ENCODE measurements at regions not wholly inside any gene's neighbourhood (a gene's known extent, or its start where the extent isn't known, plus 50 kb on each side); places are given as distances from the start of the nearest gene placed in this dataset.
A peak's percentile ranks its signal among the peaks of the same experiment; 100 is the strongest.

DNA sequence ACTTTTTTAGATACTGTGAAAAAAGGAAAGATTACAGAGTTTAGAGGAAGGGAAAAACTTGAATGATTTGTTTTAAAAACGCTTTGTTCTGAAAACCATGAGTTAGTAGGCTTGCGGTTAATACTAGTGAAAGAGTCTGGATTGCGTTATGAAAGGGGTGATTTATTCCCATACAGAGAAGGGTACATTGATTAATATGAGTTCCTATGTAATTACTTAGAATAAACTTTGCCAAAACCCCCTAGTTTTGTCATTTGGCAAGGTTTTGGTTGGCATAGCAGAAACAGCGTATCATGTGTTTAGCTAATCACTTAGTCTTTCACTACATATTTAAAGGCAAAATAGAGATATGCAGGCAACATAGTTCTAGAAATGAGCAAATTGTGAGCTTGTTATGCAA, 91.2 kb upstream of the POT1 start:
- ChIA-PET POLR2A (no interaction called here), CTCF (no interaction called here)
- WGBS (ENCODE audit: insufficient coverage), result no CpG with 5 or more reads among the region's 4 CpGs
- Histone ChIP-seq H3K9me3 (ENCODE audit: control extremely low read depth in 1 of 5, control insufficient read depth in 4 of 5, insufficient read depth in 2 of 5, low read depth in 1 of 5, low read length in 4 of 5) (no peaks in the 10 kb centered on the region), H3K4me3 (ENCODE audit: control insufficient read depth in 1 of 7, extremely low read depth in 1 of 7, insufficient read depth in 4 of 7, low read depth in 2 of 7, low read length in 6 of 7) (no peak overlapping the region), H3K36me3 (ENCODE audit: control insufficient read depth in 4 of 4, insufficient read depth in 4 of 4, low read length in 3 of 4) (no peaks in the 10 kb centered on the region), H3K27me3 (replicated peaks in 2 of 5; ENCODE audit: control insufficient read depth in 4 of 5, insufficient read depth in 5 of 5, low read length in 4 of 5) (no peaks in the 10 kb centered on the region), H3K4me1 (ENCODE audit: control extremely low read depth in 1 of 4, control insufficient read depth in 4 of 4, insufficient read depth in 4 of 4, low read length in 3 of 4) (no peaks in the 10 kb centered on the region), H3K27ac (ENCODE audit: insufficient read depth in 1 of 2, low read depth in 1 of 2, low read length in 2 of 2, poor library complexity in 1 of 2, severe bottlenecking in 2 of 2) (no peak overlapping the region)
- DNase-seq, result no peak

DNA sequence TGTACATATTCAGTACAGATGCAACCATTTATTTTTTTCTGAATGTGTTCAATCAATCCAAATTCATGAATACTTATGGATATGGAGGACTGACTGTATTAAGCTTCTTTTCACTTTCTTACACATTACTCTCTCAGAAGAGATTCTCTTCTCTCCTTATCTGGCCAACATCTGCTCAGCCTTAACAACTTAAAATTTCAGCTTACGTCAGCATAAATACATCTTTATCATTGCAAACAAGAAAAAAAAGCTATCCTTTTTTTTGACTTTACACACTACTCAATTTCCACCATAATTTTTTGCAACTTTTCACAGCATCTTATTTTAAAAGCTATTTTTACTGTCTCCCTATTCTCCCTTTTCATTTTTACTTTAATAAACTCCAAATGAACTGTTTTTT, 80.9 kb upstream of the POT1 start:
- H3K27ac ChIP-seq (ENCODE audit: insufficient read depth in 1 of 2, low read depth in 1 of 2, low read length in 2 of 2, poor library complexity in 1 of 2, severe bottlenecking in 2 of 2), result no peak overlapping the region
- H3K4me1 ChIP-seq (ENCODE audit: control extremely low read depth in 1 of 4, control insufficient read depth in 4 of 4, insufficient read depth in 4 of 4, low read length in 3 of 4), result no peaks in the 10 kb centered on the region
- DNase-seq, result no peak
- ChIA-PET POLR2A (no interaction called here), CTCF (no interaction called here)
- no peaks in the 10 kb centered on the region for H3K27me3 ChIP-seq (replicated peaks in 2 of 5; ENCODE audit: control insufficient read depth in 4 of 5, insufficient read depth in 5 of 5, low read length in 4 of 5)
- no peaks in the 10 kb centered on the region for H3K36me3 ChIP-seq (ENCODE audit: control insufficient read depth in 4 of 4, insufficient read depth in 4 of 4, low read length in 3 of 4)
- 100% methylated on average over 1 of the region's 1 CpG for WGBS (ENCODE audit: insufficient coverage)
- H3K9me3 ChIP-seq (ENCODE audit: control extremely low read depth in 1 of 5, control insufficient read depth in 4 of 5, insufficient read depth in 2 of 5, low read depth in 1 of 5, low read length in 4 of 5), result no peaks in the 10 kb centered on the region
- no peak overlapping the region for H3K4me3 ChIP-seq (ENCODE audit: control insufficient read depth in 1 of 7, extremely low read depth in 1 of 7, insufficient read depth in 4 of 7, low read depth in 2 of 7, low read length in 6 of 7)

DNA sequence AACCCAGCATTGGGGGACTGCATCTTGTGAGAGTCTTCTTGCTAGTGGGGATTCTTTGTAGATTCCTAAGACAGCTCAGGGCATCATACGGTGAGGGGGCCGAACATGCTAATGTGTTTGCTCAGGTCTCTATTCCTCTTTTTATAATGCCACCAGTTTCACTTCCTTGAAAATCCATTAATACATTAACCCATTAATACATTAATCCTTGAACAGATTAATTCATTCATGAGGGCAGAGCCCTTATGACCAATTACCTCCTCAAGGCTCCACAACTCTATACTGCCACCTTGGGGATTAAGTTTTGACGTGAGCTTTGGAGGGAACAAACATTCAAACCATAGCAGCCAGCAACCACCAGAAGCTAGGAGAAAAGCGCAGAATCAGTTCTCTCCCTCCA, 67.2 kb upstream of the POT1 start:
- no peaks in the 10 kb centered on the region for H3K36me3 ChIP-seq (ENCODE audit: control insufficient read depth in 4 of 4, insufficient read depth in 4 of 4, low read length in 3 of 4)
- POLR2A ChIA-PET, result no interaction called here
- peak in 1 of 3 donors; percentile 3 for DNase-seq
- H3K4me1 ChIP-seq (ENCODE audit: control extremely low read depth in 1 of 4, control insufficient read depth in 4 of 4, insufficient read depth in 4 of 4, low read length in 3 of 4), result no peaks in the 10 kb centered on the region
- no CpG with 5 or more reads among the region's 4 CpGs for WGBS (ENCODE audit: insufficient coverage)
- no peak overlapping the region for H3K4me3 ChIP-seq (ENCODE audit: control insufficient read depth in 1 of 7, extremely low read depth in 1 of 7, insufficient read depth in 4 of 7, low read depth in 2 of 7, low read length in 6 of 7)
- H3K27ac ChIP-seq (ENCODE audit: insufficient read depth in 1 of 2, low read depth in 1 of 2, low read length in 2 of 2, poor library complexity in 1 of 2, severe bottlenecking in 2 of 2), result no peak overlapping the region
- no peaks in the 10 kb centered on the region for H3K27me3 ChIP-seq (replicated peaks in 2 of 5; ENCODE audit: control insufficient read depth in 4 of 5, insufficient read depth in 5 of 5, low read length in 4 of 5)
- CTCF ChIA-PET, result no interaction called here
- no peaks in the 10 kb centered on the region for H3K9me3 ChIP-seq (ENCODE audit: control extremely low read depth in 1 of 5, control insufficient read depth in 4 of 5, insufficient read depth in 2 of 5, low read depth in 1 of 5, low read length in 4 of 5)

- H3K4me1 ChIP-seq (ENCODE audit: control extremely low read depth in 1 of 4, control insufficient read depth in 4 of 4, insufficient read depth in 4 of 4, low read length in 3 of 4), result no peaks in the 10 kb centered on the region
- 90% methylated on average over 4 of the region's 4 CpGs for WGBS (ENCODE audit: insufficient coverage)
- POLR2A ChIA-PET, result no interaction called here
- H3K4me3 ChIP-seq (ENCODE audit: control insufficient read depth in 1 of 7, extremely low read depth in 1 of 7, insufficient read depth in 4 of 7, low read depth in 2 of 7, low read length in 6 of 7), result no peak overlapping the region
- DNase-seq, result no peak
- peak overlapping the region in 1 of 2 experiments; percentile 46 for H3K27ac ChIP-seq (ENCODE audit: insufficient read depth in 1 of 2, low read depth in 1 of 2, low read length in 2 of 2, poor library complexity in 1 of 2, severe bottlenecking in 2 of 2)
- H3K36me3 ChIP-seq (ENCODE audit: control insufficient read depth in 4 of 4, insufficient read depth in 4 of 4, low read length in 3 of 4), result no peaks in the 10 kb centered on the region
- H3K9me3 ChIP-seq (ENCODE audit: control extremely low read depth in 1 of 5, control insufficient read depth in 4 of 5, insufficient read depth in 2 of 5, low read depth in 1 of 5, low read length in 4 of 5), result no peaks in the 10 kb centered on the region
- no peaks in the 10 kb centered on the region for H3K27me3 ChIP-seq (replicated peaks in 2 of 5; ENCODE audit: control insufficient read depth in 4 of 5, insufficient read depth in 5 of 5, low read length in 4 of 5)
- CTCF ChIA-PET, result no interaction called here
Observed at GRCh38 chr7:124992851-124993562, 63.4 kb upstream of the POT1 start.

- ChIA-PET CTCF (no interaction called here), POLR2A (no interaction called here)
- Histone ChIP-seq H3K4me3 (ENCODE audit: control insufficient read depth in 1 of 7, extremely low read depth in 1 of 7, insufficient read depth in 4 of 7, low read depth in 2 of 7, low read length in 6 of 7) (no peak overlapping the region), H3K9me3 (ENCODE audit: control extremely low read depth in 1 of 5, control insufficient read depth in 4 of 5, insufficient read depth in 2 of 5, low read depth in 1 of 5, low read length in 4 of 5) (no peaks in the 10 kb centered on the region), H3K36me3 (ENCODE audit: control insufficient read depth in 4 of 4, insufficient read depth in 4 of 4, low read length in 3 of 4) (no peaks in the 10 kb centered on the region), H3K4me1 (ENCODE audit: control extremely low read depth in 1 of 4, control insufficient read depth in 4 of 4, insufficient read depth in 4 of 4, low read length in 3 of 4) (no peaks in the 10 kb centered on the region), H3K27ac (ENCODE audit: insufficient read depth in 1 of 2, low read depth in 1 of 2, low read length in 2 of 2, poor library complexity in 1 of 2, severe bottlenecking in 2 of 2) (no peak overlapping the region), H3K27me3 (replicated peaks in 2 of 5; ENCODE audit: control insufficient read depth in 4 of 5, insufficient read depth in 5 of 5, low read length in 4 of 5) (no peaks in the 10 kb centered on the region)
- no CpG with 5 or more reads among the region's 1 CpG for WGBS (ENCODE audit: insufficient coverage)
- DNase-seq, result no peak
Observed at GRCh38 chr7:124989911-124990310, 60.3 kb upstream of the POT1 start.
